Lower lobe of right lung (tissue), 2 donors: ENCODE measurements at regions not wholly inside any gene's neighbourhood (a gene's known extent, or its start where the extent isn't known, plus 50 kb on each side); places are given as distances from the start of the nearest gene placed in this dataset.

ENCODE experiments used
- ATAC-seq, 2 donors: fragments of 200-7000 bp; cut with Tn5 transposase; one replicate each; pipeline ENCODE4 v1.9.1; 2020 to 2022; ENCODE audit warnings: mild to moderate bottlenecking in 2 of 2, moderate library complexity in 2 of 2
- DNase-seq: peaks from one replicate; pipeline ENCODE4 v3.0.0-alpha.2; 2020
- H3K27ac ChIP-seq: fragments of 200-600 bp; one replicate; pipeline ENCODE4 v1.8.0; 2022
- H3K27me3 ChIP-seq: fragments of 200-600 bp; one replicate; pipeline ENCODE4 v1.8.0; 2022; ENCODE audit warnings: low read depth
- H3K36me3 ChIP-seq: fragments of 200-600 bp; one replicate; pipeline ENCODE4 v1.8.0; 2022; ENCODE audit warnings: mild to moderate bottlenecking
- H3K4me1 ChIP-seq: fragments of 200-600 bp; one replicate; pipeline ENCODE4 v1.8.0; 2022
- H3K4me3 ChIP-seq: fragments of 200-600 bp; one replicate; pipeline ENCODE4 v1.8.0; 2022; ENCODE audit warnings: mild to moderate bottlenecking
- H3K9me3 ChIP-seq: fragments of 200-600 bp; one replicate; pipeline ENCODE4 v1.8.0; 2022
- intact Hi-C: fragments of 100-400 bp; cut with DNase I; formaldehyde crosslinking; loops from one replicate; pipeline ENCODE4 v1.11.0; 2022
- TF ChIP-seq, protein P1 (sequence below): fragments of 200-600 bp; IDR thresholded peaks from one replicate; pipeline ENCODE4 v1.8.0; 2022; ENCODE audit warnings: antibody characterized with exemption, mild to moderate bottlenecking
- donor health status: DM: no; HTN: yes; CAD: no; lungs with severe emphysema.

DNA sequence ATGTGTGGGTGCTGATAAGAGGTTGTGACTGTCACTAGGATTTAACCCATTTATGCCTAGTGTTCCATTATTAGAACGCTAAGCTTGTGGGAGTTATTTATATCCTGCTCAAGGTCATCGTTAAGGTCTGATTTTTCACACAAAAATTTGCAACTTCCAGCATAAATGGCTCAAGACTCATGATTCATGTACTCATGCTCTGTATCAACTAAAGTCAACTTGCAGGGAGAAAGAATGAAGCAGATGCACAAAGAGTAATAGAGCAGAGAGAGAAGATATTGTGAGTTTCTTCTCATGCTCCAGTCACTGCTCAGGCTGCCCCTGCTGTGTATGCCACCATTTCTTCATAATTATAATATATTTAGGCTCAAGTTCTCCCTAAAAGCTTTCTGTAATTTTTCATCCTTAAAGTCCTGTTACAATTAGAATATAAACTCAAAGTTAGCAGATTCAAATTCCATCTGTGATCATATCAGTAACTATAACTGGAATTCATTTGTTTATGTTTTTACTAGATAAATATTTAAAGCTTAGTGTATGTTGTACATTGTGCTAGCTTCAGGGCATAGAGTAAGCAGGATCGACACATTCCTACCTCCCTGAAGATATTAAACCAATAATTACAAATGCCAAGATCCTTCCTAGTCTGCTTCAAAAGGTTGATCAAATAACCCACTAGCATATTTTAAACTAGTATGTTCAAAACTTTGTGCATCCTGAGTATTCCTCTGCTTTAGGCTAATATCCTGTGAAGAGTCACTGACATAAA, 136.7 kb downstream of the NUDT12 start:
- TF ChIP-seq, protein P1, sequence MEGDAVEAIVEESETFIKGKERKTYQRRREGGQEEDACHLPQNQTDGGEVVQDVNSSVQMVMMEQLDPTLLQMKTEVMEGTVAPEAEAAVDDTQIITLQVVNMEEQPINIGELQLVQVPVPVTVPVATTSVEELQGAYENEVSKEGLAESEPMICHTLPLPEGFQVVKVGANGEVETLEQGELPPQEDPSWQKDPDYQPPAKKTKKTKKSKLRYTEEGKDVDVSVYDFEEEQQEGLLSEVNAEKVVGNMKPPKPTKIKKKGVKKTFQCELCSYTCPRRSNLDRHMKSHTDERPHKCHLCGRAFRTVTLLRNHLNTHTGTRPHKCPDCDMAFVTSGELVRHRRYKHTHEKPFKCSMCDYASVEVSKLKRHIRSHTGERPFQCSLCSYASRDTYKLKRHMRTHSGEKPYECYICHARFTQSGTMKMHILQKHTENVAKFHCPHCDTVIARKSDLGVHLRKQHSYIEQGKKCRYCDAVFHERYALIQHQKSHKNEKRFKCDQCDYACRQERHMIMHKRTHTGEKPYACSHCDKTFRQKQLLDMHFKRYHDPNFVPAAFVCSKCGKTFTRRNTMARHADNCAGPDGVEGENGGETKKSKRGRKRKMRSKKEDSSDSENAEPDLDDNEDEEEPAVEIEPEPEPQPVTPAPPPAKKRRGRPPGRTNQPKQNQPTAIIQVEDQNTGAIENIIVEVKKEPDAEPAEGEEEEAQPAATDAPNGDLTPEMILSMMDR, result no peak
- Histone ChIP-seq H3K4me1 (no peaks in the 10 kb centered on the region), H3K36me3 (no peaks in the 10 kb centered on the region), H3K27me3 (no peaks in the 10 kb centered on the region), H3K9me3 (no peaks in the 10 kb centered on the region), H3K27ac (no peak overlapping the region), H3K4me3 (no peak overlapping the region)
- no peak for DNase-seq
- no peak for ATAC-seq
- intact Hi-C loops, result no loop called here

DNA sequence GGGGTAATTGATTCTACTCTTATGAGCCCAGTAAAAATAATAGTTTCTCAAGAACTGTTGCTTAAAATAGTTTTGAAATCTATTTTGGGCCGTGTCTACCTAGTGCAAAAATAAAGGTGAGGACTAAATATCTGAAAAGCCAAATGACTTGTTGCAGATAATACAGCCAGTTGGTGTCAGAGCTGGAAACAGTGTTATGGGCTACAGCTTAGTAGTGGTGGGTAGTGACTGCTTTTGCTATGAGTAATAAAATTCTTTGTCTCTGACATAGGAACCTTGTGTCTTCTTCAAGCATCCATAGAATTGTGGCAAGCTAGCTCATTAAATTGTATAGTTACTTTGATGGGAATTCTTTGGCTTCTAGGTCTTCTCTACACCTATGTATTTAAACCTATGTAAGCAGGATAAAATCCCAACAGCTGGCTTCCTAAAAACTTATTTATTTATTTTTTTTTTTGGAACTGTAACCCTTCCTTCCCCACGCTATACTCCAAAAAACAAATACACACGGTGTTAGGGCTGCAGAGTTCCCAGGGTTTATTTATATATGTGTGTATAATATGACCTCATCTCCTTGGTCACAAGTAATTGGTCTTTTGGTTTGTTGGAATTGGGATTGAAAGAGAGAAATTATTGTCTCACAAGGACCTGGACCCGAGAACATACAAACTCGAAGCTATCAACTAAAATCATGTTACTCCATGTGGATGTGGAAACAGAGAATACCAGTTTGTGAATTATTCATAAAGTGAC, 138.0 kb downstream of the NUDT12 start:
- H3K27me3 ChIP-seq, result no peaks in the 10 kb centered on the region
- H3K27ac ChIP-seq, result no peak overlapping the region
- H3K9me3 ChIP-seq, result no peaks in the 10 kb centered on the region
- H3K36me3 ChIP-seq, result no peaks in the 10 kb centered on the region
- intact Hi-C loops, result no loop called here
- DNase-seq, result no peak
- H3K4me3 ChIP-seq, result no peak overlapping the region
- no peaks in the 10 kb centered on the region for H3K4me1 ChIP-seq
- TF ChIP-seq, protein P1, result no peak
- ATAC-seq, result no peak

DNA sequence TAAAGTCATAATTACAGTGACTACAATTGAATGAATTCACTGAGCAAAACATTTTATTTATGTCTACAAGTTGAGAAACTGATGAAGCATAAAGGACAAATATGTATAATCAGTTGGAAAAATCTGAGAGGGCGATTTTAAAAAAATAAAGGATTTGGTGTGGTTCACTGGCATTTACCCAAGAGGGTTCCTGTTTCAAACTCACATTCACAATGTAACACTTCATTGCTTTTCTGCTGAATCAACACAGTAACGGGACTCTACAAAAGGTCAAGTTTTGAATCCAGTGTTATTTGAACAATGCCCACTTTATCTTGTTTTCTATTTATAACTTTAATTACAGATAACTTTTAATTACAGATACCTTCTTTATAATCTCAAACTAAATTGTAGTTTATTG, 138.6 kb downstream of the NUDT12 start:
- H3K9me3 ChIP-seq, result no peaks in the 10 kb centered on the region
- H3K4me1 ChIP-seq, result no peaks in the 10 kb centered on the region
- intact Hi-C loops, result no loop called here
- H3K4me3 ChIP-seq, result no peak overlapping the region
- TF ChIP-seq, protein P1, result no peak
- ATAC-seq (no peak), DNase-seq (no peak)
- H3K27ac ChIP-seq, result no peak overlapping the region
- H3K27me3 ChIP-seq, result no peaks in the 10 kb centered on the region
- H3K36me3 ChIP-seq, result no peaks in the 10 kb centered on the region

DNA sequence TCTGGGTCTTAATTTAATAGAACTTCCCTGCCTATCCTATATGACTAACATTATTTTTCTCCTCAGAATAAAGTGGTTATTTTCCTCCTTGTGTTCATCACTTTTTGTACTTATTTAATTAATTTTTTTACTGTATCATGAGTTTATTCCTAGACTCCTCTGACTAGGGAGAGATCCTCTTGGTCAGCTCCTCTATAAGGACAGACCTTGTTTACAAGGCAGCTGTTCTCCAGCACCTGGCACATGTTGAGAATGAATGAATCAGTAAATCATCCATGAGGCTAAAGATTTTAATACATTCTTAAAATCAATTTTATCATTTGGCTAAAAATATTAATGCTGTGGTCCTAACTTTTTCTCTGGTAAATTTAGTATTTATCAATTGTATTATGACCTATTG, 139.8 kb downstream of the NUDT12 start:
- TF ChIP-seq, protein P1, result no peak
- H3K27me3 ChIP-seq, result no peaks in the 10 kb centered on the region
- H3K36me3 ChIP-seq, result no peaks in the 10 kb centered on the region
- ATAC-seq (no peak), DNase-seq (no peak)
- no peaks in the 10 kb centered on the region for H3K9me3 ChIP-seq
- H3K4me1 ChIP-seq, result no peaks in the 10 kb centered on the region
- no peak overlapping the region for H3K27ac ChIP-seq
- intact Hi-C loops, result no loop called here
- no peak overlapping the region for H3K4me3 ChIP-seq

DNA sequence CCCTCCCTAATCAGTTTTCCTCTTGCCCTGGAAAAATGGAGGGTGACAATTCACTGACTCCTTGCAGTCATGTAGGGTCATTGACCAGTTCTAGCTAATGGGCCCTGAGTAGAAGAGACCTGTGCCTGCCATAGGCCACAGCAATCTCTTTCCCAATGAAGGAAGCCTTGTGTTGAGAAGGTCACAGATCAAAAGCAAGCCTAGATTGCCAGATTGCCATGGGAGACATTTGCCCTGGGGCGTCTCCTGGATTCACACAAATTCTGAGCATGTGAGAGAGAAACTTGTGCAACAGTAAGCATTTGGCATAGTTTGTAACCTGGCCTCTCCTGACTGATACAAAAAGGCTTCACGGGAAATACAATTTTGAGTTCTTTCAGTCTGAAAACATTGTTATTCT, 148.0 kb downstream of the NUDT12 start:
- H3K4me1 ChIP-seq, result no peaks in the 10 kb centered on the region
- no peak overlapping the region for H3K27ac ChIP-seq
- TF ChIP-seq, protein P1, result no peak
- no peak for ATAC-seq
- no peaks in the 10 kb centered on the region for H3K27me3 ChIP-seq
- intact Hi-C loops, result no loop called here
- H3K36me3 ChIP-seq, result no peaks in the 10 kb centered on the region
- H3K9me3 ChIP-seq, result no peaks in the 10 kb centered on the region
- DNase-seq, result no peak
- H3K4me3 ChIP-seq, result no peak overlapping the region
